Left forelimb (tissue), 1 donor: ENCODE measurements at regions not wholly inside any gene's neighbourhood (a gene's known extent, or its start where the extent isn't known, plus 50 kb on each side); places are given as distances from the start of the nearest gene placed in this dataset.
"Not testable (repeated sequence)": the region's sequence is repeated elsewhere in the genome, so short reads cannot be mapped to it uniquely, and the experiment has no call there.

Experiments
- DNase-seq: peaks from one replicate; pipeline ENCODE4 v3.0.0-alpha.2; 2018; ENCODE audit warnings: low spot score

DNA sequence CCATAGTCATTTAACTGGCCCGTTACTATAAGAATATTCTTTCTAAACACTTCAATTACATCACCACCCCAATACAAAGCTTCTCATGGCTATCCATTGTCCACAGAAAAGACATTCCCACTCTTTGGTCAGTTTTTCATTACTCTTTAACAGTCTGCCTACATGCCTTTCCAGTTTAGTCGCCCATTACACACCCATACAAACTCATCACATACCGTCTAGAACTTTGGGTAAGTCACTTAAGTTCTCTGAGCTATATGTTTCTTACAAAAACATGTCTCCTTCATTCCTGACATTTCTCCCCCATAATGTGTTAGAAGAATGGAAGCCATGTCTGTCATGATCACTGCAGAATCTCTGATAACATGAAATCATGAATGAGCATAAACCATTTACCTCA is 108.2 kb upstream of the STK17B start:
- no peak for DNase-seq

DNA sequence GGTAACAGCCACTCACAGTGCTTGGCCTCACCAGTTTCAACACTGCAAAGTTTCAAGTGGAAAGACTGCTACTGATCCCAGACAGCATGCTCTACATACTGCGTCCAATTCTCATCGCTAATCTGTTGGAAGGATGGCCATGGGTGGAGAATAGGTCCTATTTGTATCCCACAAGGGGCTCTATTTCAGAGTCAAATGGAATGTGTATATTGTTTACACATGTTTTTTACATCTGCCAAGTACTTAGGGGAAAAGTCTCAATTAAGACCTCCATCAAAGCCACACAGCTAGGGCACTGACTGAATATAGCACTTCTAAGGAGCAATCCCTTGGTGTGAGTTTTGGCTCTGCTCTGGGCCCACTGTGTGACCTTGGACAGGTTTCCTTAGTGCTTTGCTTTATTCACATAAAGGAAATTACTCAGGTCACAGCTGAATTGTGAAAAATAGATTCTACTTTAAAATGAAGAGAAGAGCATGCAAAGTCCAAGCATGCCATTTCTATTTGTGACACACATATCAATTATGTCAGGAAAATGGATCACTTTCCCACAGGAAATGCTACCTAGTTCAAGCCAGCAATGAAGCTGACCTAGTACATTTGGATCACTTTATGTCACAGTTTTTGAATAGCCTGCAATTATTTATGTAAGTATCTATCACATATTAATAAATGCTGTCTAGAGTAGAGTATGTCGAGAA is 112.9 kb upstream of the STK17B start:
- DNase-seq = no peak

DNA sequence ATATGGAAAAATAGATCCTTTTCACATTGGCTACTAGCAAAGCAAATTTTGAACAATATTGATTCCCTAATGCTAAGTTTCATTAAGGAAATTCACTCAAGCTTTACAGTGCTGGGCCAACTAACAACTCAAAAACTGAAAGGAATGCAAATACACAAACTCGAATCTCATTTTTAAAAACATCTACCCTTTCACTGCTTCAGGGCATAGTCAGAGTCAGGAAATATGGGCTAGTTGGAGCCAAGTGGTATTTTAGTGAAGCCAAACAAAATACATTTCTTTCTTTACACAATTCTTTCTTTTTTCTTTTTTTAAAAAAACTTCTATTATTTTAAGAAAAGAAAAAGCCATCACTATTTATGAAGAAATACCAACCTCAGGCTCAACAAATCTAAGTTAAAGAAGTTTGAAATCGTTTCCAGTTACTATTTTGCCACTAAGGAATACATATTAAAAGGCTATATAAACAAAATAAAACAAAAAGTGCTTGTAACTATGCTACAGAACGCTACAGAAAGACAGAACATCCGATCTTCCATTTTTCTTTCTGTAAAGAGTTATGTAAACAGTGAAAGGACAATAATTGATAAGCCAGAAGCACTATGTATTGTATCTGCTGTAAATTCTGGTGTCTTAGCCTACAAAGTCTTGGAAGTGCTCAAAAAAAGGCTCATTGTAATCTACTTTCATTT is 113.6 kb upstream of the STK17B start:
- DNase-seq = no peak

DNA sequence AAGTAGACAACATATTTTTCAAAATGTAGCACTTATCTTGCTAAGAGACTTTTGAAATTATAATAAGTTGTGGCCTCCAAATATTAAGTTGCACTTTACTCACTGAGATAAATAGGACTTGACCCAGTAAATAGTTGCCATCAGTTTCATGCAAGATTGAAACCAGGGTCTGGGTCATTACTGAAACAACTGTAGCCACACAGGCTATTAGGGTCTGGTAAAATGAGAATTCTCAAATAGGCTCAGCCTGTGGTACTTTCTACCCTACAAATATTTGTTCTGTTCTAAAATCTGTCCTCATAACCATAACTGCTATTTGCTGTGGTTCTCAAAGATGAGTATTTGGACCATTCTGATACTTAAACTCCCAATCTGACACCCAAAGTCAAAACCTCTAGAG is 115.4 kb upstream of the STK17B start:
- DNase-seq = no peak

DNA sequence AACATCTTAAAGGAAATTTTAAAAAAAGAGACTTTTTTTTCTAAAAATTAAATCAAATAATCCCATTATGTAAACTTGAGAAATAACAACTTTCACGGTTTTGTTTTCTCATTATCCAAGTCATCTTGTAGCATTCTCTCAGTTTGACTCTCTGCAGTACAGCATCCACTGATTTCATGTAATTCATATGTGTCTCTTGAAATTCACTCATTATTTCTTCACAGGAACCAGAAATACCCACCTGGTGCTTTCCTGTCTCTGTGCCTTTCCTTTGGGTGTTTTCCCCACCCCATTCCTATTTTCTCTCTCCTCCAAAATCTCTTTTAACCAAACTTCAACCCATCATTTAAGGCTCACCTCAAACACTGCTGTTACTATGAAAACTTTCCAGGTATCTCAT is 116.1 kb upstream of the STK17B start:
- DNase-seq = no peak

DNA sequence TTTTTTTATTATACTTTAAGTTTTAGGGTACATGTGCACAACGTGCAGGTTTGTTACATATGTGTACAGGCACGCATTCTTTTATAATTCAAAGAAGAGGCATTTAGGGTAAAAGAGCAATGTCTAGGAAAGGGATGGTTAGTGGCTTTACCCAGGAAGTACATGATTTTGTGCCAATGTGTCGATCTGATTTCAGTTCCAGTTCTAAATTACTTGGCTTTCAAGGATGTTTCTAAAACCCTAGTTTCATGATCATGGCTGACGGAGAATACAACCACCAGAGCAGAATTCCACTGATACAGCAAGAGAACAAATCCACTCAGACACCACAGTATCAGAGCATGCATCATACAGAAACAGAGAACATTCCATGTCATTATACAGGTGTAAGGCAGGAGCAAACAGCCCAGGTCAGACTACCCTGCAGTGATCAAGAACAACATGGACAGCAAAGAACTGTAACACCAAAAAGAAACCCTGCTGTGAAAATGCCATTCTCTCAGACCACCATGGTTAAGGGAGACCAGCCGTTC is 116.7 kb upstream of the STK17B start:
- DNase-seq = no peak

DNA sequence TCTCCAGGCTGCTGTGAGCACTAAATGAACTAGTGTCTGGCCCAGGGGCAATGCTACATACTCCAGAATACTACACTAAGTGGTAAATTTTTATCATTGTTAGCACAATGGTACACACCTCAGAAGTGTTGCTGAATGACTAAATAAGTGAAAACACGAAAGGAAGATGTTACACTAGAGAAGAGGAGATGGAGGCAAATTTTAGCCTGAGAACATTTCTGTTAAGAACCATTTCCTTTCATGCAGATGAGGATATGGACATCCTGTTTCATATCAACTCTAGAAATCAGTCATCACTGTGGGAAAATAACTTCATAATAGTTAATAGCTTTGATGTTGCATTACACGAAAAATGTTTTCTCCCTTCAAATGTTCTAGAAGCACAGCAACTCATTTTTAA is 117.6 kb upstream of the STK17B start:
- no peak for DNase-seq

DNA sequence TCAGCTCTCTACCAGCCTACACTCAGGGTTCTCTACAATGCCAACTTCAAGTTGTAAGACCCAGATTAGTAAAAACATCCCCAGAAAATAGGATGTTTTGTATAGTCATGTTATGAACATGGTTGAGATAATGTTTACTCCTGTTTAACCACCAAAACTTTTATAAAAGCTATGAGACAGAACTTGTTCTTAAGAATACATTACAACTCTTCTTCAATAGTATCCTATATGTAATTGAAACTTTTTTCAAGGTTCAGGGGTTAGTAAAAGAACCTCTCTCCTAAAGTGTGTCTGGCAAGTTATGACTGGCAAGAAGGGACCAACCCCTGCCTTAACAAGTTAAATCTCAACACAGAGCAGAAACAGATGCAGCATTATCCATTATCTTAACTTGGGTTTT is 118.8 kb upstream of the STK17B start:
- no peak for DNase-seq

DNA sequence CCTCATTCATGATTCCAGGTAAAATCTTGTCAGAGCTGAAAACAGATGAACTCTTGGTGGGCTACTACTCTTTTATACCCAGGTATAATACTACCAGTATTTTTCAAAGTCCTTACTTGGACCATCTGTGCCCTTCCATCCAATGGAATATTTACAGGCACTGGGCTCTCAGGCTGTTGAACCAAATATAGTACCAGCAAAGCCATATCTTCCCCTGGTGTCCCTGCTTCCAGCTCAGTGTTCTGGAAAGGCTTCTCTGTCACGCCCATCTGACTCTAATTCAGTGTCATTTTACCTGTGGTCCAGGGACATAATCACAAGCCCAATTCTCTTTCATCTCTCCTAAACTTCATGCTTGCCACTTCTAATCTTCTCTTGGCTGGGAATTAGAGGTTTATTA is 119.2 kb upstream of the STK17B start:
- no peak for DNase-seq

DNA sequence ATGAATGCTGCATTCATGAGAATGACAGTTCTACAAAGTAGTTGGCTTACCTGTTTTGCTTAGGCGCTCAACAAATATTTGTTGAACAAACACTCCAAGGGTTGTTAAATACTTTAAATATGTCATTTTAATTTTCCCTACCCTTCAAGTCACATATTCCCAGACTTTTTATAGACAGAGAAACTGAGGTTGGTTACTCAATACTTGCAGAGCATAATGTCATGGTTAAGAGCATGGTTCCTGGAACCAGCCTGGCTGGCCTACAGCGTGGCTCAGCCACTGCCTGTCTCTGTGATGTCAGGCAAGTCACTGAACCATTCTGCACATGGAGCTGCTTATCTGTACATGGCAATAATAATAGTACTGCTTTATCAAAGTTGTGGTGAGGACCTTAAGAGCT is 120.0 kb upstream of the STK17B start:
- DNase-seq = no peak

DNA sequence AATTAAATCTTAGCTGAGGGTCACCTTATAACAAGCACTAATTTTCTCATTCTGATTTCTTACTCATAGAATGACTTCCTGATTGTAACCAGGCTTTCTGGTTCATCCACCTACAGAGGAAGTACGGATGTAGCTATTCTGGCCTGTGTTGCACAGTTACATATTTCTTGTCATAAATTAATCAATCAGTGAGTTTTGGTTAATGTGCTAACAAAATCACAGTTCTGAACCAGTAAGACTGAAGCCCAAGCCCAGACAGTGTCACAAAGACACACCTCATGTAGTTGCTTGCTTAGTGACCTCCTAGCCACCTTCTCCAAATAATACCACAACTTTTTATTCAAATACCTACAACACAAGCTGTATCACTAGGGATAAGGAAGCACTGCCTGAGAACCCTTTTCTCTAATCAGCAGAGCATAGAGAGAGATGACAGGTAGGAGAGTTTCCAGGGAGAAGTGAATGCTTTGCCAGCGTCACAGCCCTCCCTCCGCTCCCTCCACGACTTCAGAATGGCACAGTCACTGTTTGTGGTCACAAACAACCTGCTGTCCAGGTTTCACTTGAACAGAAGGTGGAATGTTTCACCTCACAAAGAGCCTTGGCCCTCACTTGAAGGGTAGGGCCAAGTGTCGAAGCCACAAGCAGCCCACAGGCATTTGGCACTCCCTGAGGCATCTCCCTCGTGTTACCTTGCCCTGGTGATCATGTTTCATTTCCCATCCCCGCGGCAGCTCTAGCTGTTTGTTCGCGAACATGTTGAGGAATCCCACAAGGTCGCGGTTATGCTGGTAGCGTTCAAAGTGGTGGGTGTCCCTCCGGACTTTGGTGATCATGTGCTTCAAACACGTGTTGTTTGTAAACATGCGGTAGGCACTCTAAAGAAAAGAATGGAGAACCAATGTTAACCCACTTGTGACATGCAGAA is 120.8 kb upstream of the STK17B start:
- DNase-seq = no peak

DNA sequence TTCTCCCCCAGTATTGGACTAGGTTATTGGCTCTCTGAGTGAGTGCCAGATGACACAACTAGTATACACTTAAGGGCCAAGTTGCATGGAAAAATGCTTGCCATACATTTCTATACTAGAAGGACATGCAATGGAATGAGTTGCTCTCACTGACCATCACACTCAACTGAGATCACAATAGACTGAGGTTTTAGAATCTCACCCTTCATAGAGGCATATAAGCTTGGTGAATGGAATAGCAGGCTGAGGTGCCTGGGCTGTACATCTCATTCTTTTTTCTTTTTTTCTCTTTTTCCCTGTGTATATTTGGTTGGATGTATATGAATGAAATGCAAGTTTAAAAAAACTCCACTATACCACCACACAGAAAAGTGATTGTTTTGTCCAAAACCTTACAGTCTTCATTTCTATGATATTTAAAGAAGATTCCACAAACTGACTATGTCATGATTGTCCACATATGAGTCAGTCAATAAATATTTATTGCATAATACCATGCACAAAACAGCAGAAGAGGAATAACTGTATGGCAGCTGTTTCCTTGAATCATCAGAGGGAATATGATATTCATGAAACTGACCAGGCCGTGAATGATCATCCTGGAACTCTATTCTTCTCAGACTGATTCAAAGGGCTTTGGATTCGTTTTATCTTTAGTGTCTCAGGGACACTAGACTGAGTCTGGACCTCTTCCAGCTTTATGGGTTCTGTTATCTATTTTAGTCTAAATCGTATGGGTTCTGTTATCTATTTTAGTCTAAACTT is 122.6 kb upstream of the STK17B start:
- no peak for DNase-seq

DNA sequence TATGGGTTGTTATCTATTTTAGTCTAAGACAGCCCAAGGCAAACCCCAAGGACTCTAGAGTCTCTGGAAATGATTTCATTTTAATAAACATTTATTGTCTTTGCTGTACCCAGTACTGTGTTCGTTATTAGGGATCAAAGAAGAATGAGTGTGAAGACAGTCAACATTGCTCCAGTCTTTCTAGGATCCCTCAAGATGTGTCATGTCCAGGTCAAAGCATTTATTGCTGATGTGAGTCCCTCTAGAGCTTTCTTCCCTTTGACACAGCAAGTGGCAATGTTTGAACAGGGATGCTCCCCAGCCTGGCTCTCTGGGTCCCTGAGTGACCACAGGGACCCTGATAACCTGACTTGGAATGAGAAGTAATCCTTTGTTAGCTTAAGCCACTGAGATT is 123.1 kb upstream of the STK17B start:
- DNase-seq = no peak

DNA sequence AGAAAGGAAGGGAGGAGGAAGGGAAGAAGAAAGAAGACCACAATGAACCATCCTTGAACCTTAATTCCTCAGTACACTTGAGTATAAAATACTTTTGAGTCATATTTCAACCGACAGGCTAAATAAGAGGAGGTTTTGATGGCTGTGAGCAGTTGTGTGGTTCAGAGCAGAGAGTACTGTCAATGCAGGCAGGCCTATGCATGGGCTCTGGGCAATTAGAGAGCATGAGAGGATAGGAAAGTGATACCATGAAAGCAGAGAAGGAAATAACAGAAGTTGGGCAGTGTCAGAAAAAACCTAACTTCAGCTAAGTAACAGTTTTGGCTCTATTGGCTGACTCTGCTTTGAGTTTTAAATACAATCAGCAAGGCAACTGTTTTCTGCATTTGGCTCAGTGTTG is 123.6 kb upstream of the STK17B start:
- DNase-seq = no peak

DNA sequence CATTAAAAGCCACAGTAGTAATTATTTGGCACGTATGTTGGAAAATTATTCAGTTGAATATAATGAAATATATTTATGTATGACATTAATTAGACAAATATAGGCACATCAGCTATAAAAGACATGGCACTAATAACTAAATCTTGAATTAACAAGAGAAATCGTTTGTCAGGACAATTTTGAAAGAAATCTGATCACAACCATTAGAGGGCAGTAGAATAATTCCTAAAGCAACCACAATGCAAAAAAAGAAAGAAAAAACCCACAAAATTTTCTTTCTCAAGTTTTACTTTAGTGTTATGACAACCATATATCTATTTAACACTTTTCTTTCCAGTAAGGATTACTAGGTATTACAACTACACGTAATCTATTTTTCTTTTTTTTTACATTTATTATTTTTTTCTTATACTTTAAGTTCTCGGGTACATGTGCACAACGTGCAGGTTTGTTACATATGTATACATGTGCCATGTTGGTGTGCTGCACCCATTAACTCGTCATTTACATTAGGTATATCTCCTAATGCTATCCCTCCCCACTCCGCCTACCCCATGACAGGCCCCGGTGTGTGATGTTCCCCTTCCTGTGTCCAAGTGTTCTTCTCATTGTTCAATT is 126.8 kb upstream of the STK17B start:
- not testable (repeated sequence) for DNase-seq

DNA sequence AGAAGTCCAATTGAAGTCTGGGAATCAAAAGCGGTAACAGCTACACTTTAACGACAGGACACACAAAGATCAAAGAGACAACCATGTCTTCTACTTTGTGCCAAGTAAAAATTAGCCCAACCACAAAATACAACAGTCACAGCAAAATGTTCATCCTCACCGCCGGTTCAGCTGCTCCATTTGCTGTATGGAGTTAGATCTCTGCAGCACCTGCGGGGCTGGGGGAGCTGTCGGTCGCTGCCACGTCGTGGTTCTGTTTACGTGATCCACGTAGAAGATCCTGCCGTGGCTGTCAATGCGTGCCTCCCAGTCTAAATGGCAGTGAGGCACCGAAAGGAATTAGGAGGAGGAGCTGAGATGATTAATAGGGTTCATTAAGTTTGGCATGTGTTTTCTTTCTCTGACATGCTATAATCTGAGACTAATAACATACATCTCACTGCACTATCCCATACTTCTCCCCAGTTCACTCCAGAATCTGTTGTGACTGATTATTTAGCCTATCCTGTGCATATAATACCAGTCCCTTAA is 136.5 kb upstream of the STK17B start:
- no peak for DNase-seq

DNA sequence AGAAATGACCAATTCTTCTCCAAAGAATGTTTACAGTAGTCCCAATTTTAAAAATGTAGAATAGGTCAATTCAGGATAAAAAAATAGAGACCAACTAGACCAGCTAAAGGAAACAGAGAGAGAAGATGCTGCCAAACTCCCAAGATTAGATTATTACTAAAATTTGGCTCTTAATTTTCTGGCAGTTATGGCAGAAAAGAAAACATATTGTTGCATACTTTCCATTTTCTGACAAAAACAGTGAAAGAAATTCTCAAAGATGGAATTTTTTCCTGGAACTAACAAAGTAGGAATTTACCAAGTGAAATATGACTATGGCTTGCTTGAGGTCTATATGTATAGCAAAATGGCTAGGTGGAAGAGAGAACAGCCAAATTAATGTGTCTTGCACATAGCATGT is 138.3 kb upstream of the STK17B start:
- DNase-seq = no peak

DNA sequence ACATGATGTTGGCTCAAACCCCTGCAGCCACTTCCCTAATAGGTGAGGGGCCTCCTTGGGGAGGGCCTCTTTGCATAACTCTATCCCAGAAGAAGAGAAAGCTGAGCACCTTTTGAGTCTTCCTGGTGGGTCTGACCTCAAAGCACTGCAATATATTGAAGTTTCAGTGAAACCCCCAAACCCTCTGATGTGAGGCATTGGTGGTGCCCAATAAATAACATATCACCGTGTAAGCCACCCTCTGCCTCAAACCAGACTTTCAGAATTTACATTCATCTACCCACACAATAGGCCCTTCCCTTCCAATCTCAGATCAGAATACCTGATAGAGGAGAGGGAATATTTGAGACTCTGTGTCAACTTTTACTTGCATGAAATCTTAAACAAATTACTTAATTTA is 142.8 kb upstream of the STK17B start:
- no peak for DNase-seq

DNA sequence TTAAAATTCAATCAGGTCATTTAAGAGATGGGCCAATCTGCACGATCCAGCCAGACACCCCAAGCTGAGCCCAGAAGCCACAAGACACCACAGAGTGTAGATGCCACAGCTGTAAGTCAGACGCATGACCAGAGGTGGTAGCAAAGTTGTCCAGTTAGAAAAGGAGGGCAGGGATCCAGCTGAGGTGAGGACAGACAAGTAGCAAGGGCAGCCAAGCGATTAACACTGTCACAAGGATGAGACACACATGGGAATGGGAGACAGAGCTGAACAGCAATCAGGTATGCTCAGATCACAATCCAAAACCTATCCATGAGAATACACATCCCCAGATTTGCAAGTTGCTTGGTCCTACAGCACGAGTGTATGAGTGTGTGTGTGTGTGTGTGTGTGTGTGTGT is 143.4 kb upstream of the STK17B start:
- no peak for DNase-seq

DNA sequence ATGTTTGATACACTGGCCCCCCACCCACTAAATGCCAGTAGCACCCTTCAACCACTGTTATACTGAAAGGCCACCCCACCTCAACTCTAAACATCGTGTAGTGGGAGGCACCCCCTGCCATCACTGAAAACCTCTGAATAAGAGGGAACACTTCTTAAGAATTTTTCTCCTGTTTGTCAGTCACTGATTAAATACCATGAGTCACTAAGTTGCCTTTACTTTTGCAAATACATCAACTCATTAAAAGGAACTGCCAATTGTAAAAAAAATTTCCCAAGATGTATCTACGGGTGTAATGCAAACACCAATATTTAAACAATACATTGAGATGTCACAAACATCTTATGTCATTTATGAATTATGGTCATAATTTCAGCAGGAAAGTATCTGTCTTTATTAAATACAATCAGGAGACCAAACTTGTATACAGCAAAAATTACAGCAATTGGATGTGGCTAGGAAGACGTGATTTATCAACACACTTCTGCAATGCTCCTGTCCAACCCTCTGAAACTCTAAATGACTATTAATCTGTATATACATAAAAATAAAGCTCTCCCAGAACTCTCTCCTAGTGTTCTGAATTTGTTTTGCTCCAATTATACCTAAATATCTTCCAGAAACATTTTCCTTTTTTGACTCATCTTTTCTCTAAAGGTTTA is 144.1 kb upstream of the STK17B start:
- DNase-seq = no peak

DNA sequence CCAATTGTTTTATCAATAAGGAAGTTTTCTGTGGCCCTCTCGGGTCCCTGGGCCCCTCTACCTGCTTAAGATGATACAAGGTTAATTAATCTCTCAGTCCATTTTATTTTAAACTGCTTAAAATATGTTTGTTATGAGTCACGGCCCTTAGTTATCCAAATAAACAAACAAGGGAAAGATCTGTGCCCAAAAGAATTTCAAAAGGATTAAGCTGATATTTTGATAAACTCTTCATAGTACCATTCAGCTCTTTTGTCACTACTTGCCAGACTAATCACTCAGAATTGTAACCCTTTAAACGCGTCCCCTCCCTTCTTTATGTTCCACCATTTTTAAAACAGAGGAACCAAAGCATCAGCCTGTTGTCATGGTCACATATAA is 144.7 kb upstream of the STK17B start:
- no peak for DNase-seq
